AG04450 (cell line): ENCODE measurements at regions not wholly inside any gene's neighbourhood (a gene's known extent, or its start where the extent isn't known, plus 50 kb on each side); places are given as distances from the start of the nearest gene placed in this dataset.

Experiments
- CTCF ChIA-PET: fragments of 300-600, 350-600 bp; formaldehyde crosslinking; extraction: SDS; loops from one replicate; lab custom pipeline; 2022; ENCODE audit warnings: antibody characterized with exemption, inconsistent platforms; lab: Charles Lee
- POLR2A ChIA-PET: fragments of 350-600 bp; formaldehyde crosslinking; extraction: SDS; loops from one replicate; lab custom pipeline; 2021; ENCODE audit warnings: antibody characterized with exemption, inconsistent platforms; lab: Yijun Ruan, JAX
- DNase-seq: peaks from one replicate; pipeline ENCODE4 v3.0.0-alpha.2; 2011; ENCODE audit warnings: low read depth, low spot score
- H3K27ac ChIP-seq: one replicate; pipeline ENCODE4 v1.5.1; 2012; ENCODE audit warnings: low read depth, low read length, control low read depth
- H3K27me3 ChIP-seq: one replicate; pipeline ENCODE4 v1.6.0; 2012; ENCODE audit warnings: low read length; ENCODE audit not compliant: control insufficient read depth, insufficient read depth
- H3K4me3 ChIP-seq: 2 replicates; pipeline ENCODE4 v1.5.1; 2011; ENCODE audit warnings: mild to moderate bottlenecking, low read depth, low read length, control low read depth
- H3K9me3 ChIP-seq: 2 replicates; pipeline ENCODE4 v1.5.1; 2012; ENCODE audit warnings: low read length; ENCODE audit not compliant: control insufficient read depth, insufficient read depth
- CTCF ChIP-seq: IDR thresholded peaks from 2 replicates; pipeline ENCODE4 v1.5.1; 2011; ENCODE audit warnings: low read depth, low read length, control low read depth, inconsistent platforms

GRCh38 chr2:14988600-14988999 is 356.1 kb downstream of the LRATD1 start:
- Histone ChIP-seq H3K27ac (no peak overlapping the region), H3K9me3 (no peaks in the 10 kb centered on the region), H3K4me3 (no peak overlapping the region), H3K27me3 (no peaks in the 10 kb centered on the region)
- POLR2A ChIA-PET = no interaction called here
- no peak for DNase-seq
- CTCF ChIA-PET = interaction anchor here (1.5 kb wide), 1 partner anchor 172 kb away, joined by 3 read pairs; no protein-coding TSS in a partner anchor
- TF ChIP-seq CTCF = no peak

GRCh38 chr2:14991723-14992122 is 359.2 kb downstream of the LRATD1 start:
- no peak for DNase-seq
- POLR2A ChIA-PET = no interaction called here
- Histone ChIP-seq H3K4me3 (no peak overlapping the region), H3K27me3 (no peaks in the 10 kb centered on the region), H3K9me3 (no peaks in the 10 kb centered on the region), H3K27ac (no peak overlapping the region)
- CTCF ChIA-PET = no interaction called here
- TF ChIP-seq CTCF = no peak

GRCh38 chr2:14994721-14995120 is 362.2 kb downstream of the LRATD1 start:
- no peak overlapping the region for H3K27ac ChIP-seq
- ChIA-PET CTCF (no interaction called here), POLR2A (no interaction called here)
- TF ChIP-seq CTCF = no peak
- no peak for DNase-seq
- no peak overlapping the region for H3K4me3 ChIP-seq
- H3K9me3 ChIP-seq = no peaks in the 10 kb centered on the region
- H3K27me3 ChIP-seq = no peaks in the 10 kb centered on the region

GRCh38 chr2:14996351-14997014 is 364.0 kb downstream of the LRATD1 start:
- no peak for DNase-seq
- ChIA-PET CTCF (no interaction called here), POLR2A (no interaction called here)
- Histone ChIP-seq H3K27me3 (no peaks in the 10 kb centered on the region), H3K27ac (no peak overlapping the region), H3K9me3 (no peaks in the 10 kb centered on the region), H3K4me3 (no peak overlapping the region)
- TF ChIP-seq CTCF = no peak

GRCh38 chr2:14998546-14998945 is 366.0 kb downstream of the LRATD1 start:
- TF ChIP-seq CTCF = no peak
- no peak overlapping the region for H3K27ac ChIP-seq
- no peaks in the 10 kb centered on the region for H3K27me3 ChIP-seq
- DNase-seq = no peak
- no peak overlapping the region for H3K4me3 ChIP-seq
- H3K9me3 ChIP-seq = peaks cover 3% of the 10 kb centered on the region; the same call in 1 of the 2 replicates
- ChIA-PET POLR2A (no interaction called here), CTCF (no interaction called here)
